IMR-90 (cell line): ENCODE measurements at regions not wholly inside any gene's neighbourhood (a gene's known extent, or its start where the extent isn't known, plus 50 kb on each side); places are given as distances from the start of the nearest gene placed in this dataset.

Experiments
- ATAC-seq: fragments of 200-7000 bp; cut with Tn5 transposase; 2 replicates; pipeline ENCODE4 v1.9.1; 2020; ENCODE audit warnings: low read depth, mild to moderate bottlenecking, moderate library complexity
- BruUV-seq: library from RNA; stranded (reverse); fragments of 400-500 nt; replicated peaks from 2 replicates; lab custom pipeline; 2021; lab: Mats Ljungman, UMichigan
- CTCF ChIA-PET: fragments of 300-600 bp; formaldehyde crosslinking; extraction: SDS; loops from one replicate; lab custom pipeline; 2021; ENCODE audit warnings: antibody characterized with exemption; lab: Yijun Ruan, JAX
- POLR2A ChIA-PET: fragments of 300-600 bp; sonication (Branson Sonifier 250); formaldehyde crosslinking; loops from one replicate; lab custom pipeline; 2022; ENCODE audit warnings: antibody characterized with exemption; ENCODE audit not compliant: unreplicated experiment; lab: Charles Lee
- DNase-seq: peaks from one replicate; pipeline ENCODE4 v3.0.0; 2013
- H2AFZ ChIP-seq: replicated peaks from 2 replicates; pipeline ENCODE3; 2013; ENCODE audit warnings: low read length, mild to moderate bottlenecking; ENCODE audit not compliant: poor library complexity
- H2AK5ac ChIP-seq: 2 replicates; pipeline ENCODE4 v1.6.1; 2013; ENCODE audit warnings: low read depth, low read length, inconsistent platforms
- H2AK9ac ChIP-seq: replicated peaks from 2 replicates; pipeline ENCODE3; 2013; ENCODE audit warnings: mild to moderate bottlenecking, low read depth, low read length, moderate library complexity; ENCODE audit not compliant: poor library complexity
- H2BK120ac ChIP-seq: 2 replicates; pipeline ENCODE4 v1.6.1; 2013; ENCODE audit warnings: low read depth, low read length, inconsistent platforms
- H2BK15ac ChIP-seq: 3 replicates; pipeline ENCODE4 v1.6.1; 2013; ENCODE audit warnings: low read depth, low read length, inconsistent platforms
- H2BK20ac ChIP-seq: 2 replicates; pipeline ENCODE4 v1.6.1; 2013; ENCODE audit warnings: low read depth, mild to moderate bottlenecking, inconsistent platforms, low read length, moderate library complexity
- H2BK5ac ChIP-seq: 2 replicates; pipeline ENCODE4 v1.6.1; 2013; ENCODE audit warnings: mild to moderate bottlenecking, low read depth, low read length, inconsistent platforms; ENCODE audit not compliant: poor library complexity, severe bottlenecking
- H3K14ac ChIP-seq: replicated peaks from 2 replicates; pipeline ENCODE4 v1.6.1; 2013; ENCODE audit warnings: low read depth, low read length, inconsistent platforms
- H3K18ac ChIP-seq: 2 replicates; pipeline ENCODE4 v1.6.1; 2013; ENCODE audit warnings: low read depth, low read length, control low read depth
- H3K23ac ChIP-seq: 2 replicates; pipeline ENCODE4 v1.6.1; 2013; ENCODE audit warnings: low read depth, low read length, inconsistent platforms
- H3K27ac ChIP-seq: 2 replicates; pipeline ENCODE4 v1.5.1; 2013; ENCODE audit warnings: mild to moderate bottlenecking, control low read depth, low read length; ENCODE audit not compliant: insufficient read depth
- H3K27me3 ChIP-seq: 2 replicates; pipeline ENCODE4 v1.6.1; 2013; ENCODE audit warnings: low read length; ENCODE audit not compliant: control insufficient read depth, insufficient read depth
- H3K36me3 ChIP-seq: 2 replicates; pipeline ENCODE4 v1.6.1; 2013; ENCODE audit warnings: low read length, mixed read lengths; ENCODE audit not compliant: control insufficient read depth, insufficient read depth
- H3K4ac ChIP-seq: 2 replicates; pipeline ENCODE4 v1.6.1; 2013; ENCODE audit warnings: low read depth, low read length, inconsistent platforms
- H3K4me1 ChIP-seq: 2 replicates; pipeline ENCODE4 v1.6.1; 2013; ENCODE audit warnings: low read length, mixed read lengths; ENCODE audit not compliant: control insufficient read depth, insufficient read depth
- H3K4me2 ChIP-seq: 2 replicates; pipeline ENCODE4 v1.6.1; 2013; ENCODE audit warnings: low read depth, mild to moderate bottlenecking, control low read depth, low read length, moderate library complexity
- H3K4me3 ChIP-seq: 2 replicates; pipeline ENCODE4 v1.5.1; 2013; ENCODE audit warnings: low read depth, mild to moderate bottlenecking, control low read depth, low read length, moderate library complexity; ENCODE audit not compliant: insufficient read depth
- H3K56ac ChIP-seq: 2 replicates; pipeline ENCODE4 v1.6.1; 2013; ENCODE audit warnings: low read length, inconsistent platforms; ENCODE audit not compliant: insufficient read depth; ENCODE audit errors: extremely low read depth
- H3K79me1 ChIP-seq, 2 experiments: 2 replicates each; pipeline ENCODE4 v1.6.1; 2013; ENCODE audit warnings: low read length in 2 of 2, inconsistent platforms in 1 of 2, low read depth in 1 of 2
- H3K9ac ChIP-seq: 2 replicates; pipeline ENCODE4 v1.6.1; 2013; ENCODE audit warnings: low read depth, low read length, control low read depth
- H3K9me1 ChIP-seq: 2 replicates; pipeline ENCODE4 v1.6.1; 2013; ENCODE audit warnings: low read length, inconsistent platforms; ENCODE audit not compliant: insufficient read depth
- H3K9me3 ChIP-seq: 2 replicates; pipeline ENCODE4 v1.6.1; 2013; ENCODE audit warnings: low read length; ENCODE audit not compliant: control insufficient read depth, insufficient read depth
- H4K20me1 ChIP-seq: 2 replicates; pipeline ENCODE4 v1.6.1; 2013; ENCODE audit warnings: low read length, inconsistent platforms; ENCODE audit not compliant: insufficient read depth
- H4K5ac ChIP-seq: 2 replicates; pipeline ENCODE4 v1.6.1; 2013; ENCODE audit warnings: mild to moderate bottlenecking, low read depth, low read length, control low read depth
- H4K8ac ChIP-seq, 2 experiments: 2 replicates each; pipeline ENCODE4 v1.6.1; 2013; ENCODE audit warnings: low read depth in 2 of 2, low read length in 2 of 2, control low read depth in 1 of 2, inconsistent platforms in 1 of 2
- H4K91ac ChIP-seq: 2 replicates; pipeline ENCODE4 v1.6.1; 2013; ENCODE audit warnings: low read depth, low read length, inconsistent platforms; ENCODE audit not compliant: insufficient read depth
- BHLHE40 ChIP-seq: fragments of 150-350 bp; IDR thresholded peaks from 2 replicates; pipeline ENCODE4 v1.6.1; 2016; ENCODE audit warnings: mild to moderate bottlenecking, low read depth, low read length
- ELK1 ChIP-seq: fragments of 150-350 bp; IDR thresholded peaks from 2 replicates; pipeline ENCODE4 v1.6.1; 2016; ENCODE audit warnings: low read depth, mild to moderate bottlenecking, low read length, moderate library complexity, borderline replicate concordance
- MAFK ChIP-seq: IDR thresholded peaks from 2 replicates; pipeline ENCODE4 v1.6.1; 2012; ENCODE audit warnings: low read depth, low read length, improper control_type of control experiment
- NFE2L2 ChIP-seq: fragments of 150-350 bp; IDR thresholded peaks from 2 replicates; pipeline ENCODE4 v1.6.1; 2016; ENCODE audit warnings: low read depth, mild to moderate bottlenecking, low read length
- SMC3 ChIP-seq: fragments of 150-350 bp; IDR thresholded peaks from 2 replicates; pipeline ENCODE4 v1.6.1; 2016; ENCODE audit warnings: low read depth, mild to moderate bottlenecking, antibody characterized with exemption, low read length, moderate library complexity
- WGBS, 2 experiments: methylation state at CpG; one replicate each; pipeline versions ENCODE4 v1.1.5 to v1.1.7; 2013; ENCODE audit warnings: missing lambda C conversion rate in 2 of 2; ENCODE audit not compliant: insufficient read length in 1 of 2; ENCODE audit errors: extremely low coverage in 2 of 2; 5-methylcytosine and 5-hydroxymethylcytosine counted together
- dilution Hi-C: fragments of 300-500 bp; cut with HindIII; formaldehyde crosslinking; loops from one replicate; pipeline ENCODE4 v1.14.3; 2018; ENCODE audit warnings: low sequenced_read_pairs; ENCODE audit not compliant: unreplicated experiment
- in situ Hi-C: fragments of 300-500 bp; cut with MboI; formaldehyde crosslinking; loops from 3 replicates; pipeline ENCODE4 v1.14.3; 2019; ENCODE audit warnings: low sequenced_read_pairs, inconsistent platforms, mixed read lengths
- intact Hi-C: fragments of 100-400 bp; cut with micrococcal nuclease; formaldehyde crosslinking; loops from 2 replicates; pipeline ENCODE4 v1.10.0; 2022

- H3K23ac ChIP-seq = no peak overlapping the region
- DNase-seq (peak; percentile 50), ATAC-seq (no peak)
- no peaks in the 10 kb centered on the region for H3K79me1 ChIP-seq
- no peaks in the 10 kb centered on the region for H4K20me1 ChIP-seq
- WGBS, 2 experiments = no CpG with 5 or more reads among the region's 1 CpG
- dilution Hi-C loops (no loop called here), in situ Hi-C loops (no loop called here), intact Hi-C loops (no loop called here)
- no peak overlapping the region for H3K4me3 ChIP-seq
- H3K4ac ChIP-seq = no peak overlapping the region
- no peak overlapping the region for H3K4me2 ChIP-seq
- H2BK5ac ChIP-seq = no peak overlapping the region
- TF ChIP-seq NFE2L2 (no peak), BHLHE40 (no peak), ELK1 (no peak), MAFK (no peak), SMC3 (no peak)
- H3K27me3 ChIP-seq = no peaks in the 10 kb centered on the region
- peaks cover 2% of the 10 kb centered on the region; the same call in 1 of the 2 replicates for H3K9me1 ChIP-seq
- H3K9ac ChIP-seq = no peak overlapping the region
- H2BK120ac ChIP-seq = no peak overlapping the region
- ChIA-PET POLR2A (no interaction called here), CTCF (no interaction called here)
- H2AK5ac ChIP-seq = no peak overlapping the region
- H4K5ac ChIP-seq = no peak overlapping the region
- H4K8ac ChIP-seq = no peak overlapping the region
- H3K56ac ChIP-seq = no peak overlapping the region
- peaks cover 3% of the 10 kb centered on the region; the same call in 1 of the 2 replicates for H3K4me1 ChIP-seq
- no peak overlapping the region for H2AK9ac ChIP-seq
- no peaks in the 10 kb centered on the region for H3K36me3 ChIP-seq
- no peak overlapping the region for H2BK20ac ChIP-seq
- no peak overlapping the region for H4K91ac ChIP-seq
- H3K9me3 ChIP-seq = no peaks in the 10 kb centered on the region
- H2BK15ac ChIP-seq = no peak overlapping the region
- BruUV-seq = no TSS peak
- no peak overlapping the region for H3K18ac ChIP-seq
- H2AFZ ChIP-seq = no peak overlapping the region
- H3K14ac ChIP-seq = no peak overlapping the region
- H3K27ac ChIP-seq = no peak overlapping the region
Observed at GRCh38 chr11:26245046-26245445, 86.9 kb upstream of the ANO3 start.
